Stimulated activated naive CD4-positive, alpha-beta T cell treated with Interleukin-2 at 50 U/mL for 16 hours (primary cell): ENCODE measurements at regions not wholly inside any gene's neighbourhood (a gene's known extent, or its start where the extent isn't known, plus 50 kb on each side); places are given as distances from the start of the nearest gene placed in this dataset.

Experiments
- DNase-seq: peaks from one replicate; lab custom pipeline; 2025; lab: John Stamatoyannopoulos, UW

DNA sequence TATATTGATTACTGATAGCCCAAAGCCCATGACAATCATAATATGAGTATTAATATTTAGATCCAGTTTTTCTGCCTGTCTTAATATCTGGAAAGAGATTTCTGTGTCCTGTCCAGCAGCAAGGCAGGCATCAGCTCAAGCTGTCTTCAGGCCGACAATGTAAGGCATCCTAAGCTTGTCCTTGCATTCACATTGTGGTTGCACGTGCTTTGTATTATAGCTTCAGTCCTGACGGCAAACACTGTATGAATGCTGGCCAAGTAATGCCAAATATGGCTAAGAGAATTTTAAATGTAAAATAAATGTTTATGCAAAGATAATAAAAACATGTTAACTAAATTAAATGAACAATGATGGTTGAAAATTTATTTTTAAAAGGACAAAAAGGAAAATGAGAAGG lies 255.7 kb upstream of the RPS6KA3 start:
- no peak for DNase-seq

DNA sequence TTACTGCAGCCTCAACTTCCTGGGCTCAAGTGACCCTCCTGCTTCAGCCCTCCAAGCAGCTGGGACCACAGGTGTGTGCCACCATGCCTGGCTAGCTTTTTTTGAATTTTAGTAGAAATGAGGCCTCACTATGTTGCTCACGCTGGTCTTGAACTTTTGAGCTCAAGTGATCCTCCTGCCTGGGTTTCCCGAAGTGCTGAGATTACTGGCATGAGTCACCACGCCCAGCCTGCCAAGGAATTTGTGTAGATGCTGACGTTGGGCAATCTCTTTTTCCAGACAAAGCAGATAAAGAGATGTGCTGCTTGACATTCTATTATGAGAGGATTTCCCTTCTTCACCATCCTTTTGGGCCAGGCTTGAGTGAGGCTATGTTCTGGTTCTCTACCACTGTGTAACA lies 254.5 kb upstream of the RPS6KA3 start:
- no peak for DNase-seq

DNA sequence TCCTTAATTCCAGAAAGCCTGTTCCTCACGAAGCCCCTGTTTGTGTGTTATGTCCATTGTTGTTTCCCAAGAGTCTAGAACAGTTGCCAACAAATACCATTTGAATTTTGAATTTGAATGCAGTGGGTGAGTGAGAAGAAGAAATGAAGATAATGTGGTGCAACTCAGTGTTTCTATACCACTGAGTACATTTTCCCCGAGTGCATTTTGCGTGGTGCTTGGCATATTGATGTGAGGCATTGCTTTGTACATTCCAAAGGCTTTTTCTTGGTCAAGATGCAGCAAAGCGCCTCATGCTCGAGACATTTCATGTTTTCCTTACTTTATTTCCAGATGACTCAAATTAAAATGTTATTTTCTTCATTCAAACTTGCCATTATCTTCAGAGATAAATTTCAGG lies 253.1 kb upstream of the RPS6KA3 start:
- no peak for DNase-seq

DNA sequence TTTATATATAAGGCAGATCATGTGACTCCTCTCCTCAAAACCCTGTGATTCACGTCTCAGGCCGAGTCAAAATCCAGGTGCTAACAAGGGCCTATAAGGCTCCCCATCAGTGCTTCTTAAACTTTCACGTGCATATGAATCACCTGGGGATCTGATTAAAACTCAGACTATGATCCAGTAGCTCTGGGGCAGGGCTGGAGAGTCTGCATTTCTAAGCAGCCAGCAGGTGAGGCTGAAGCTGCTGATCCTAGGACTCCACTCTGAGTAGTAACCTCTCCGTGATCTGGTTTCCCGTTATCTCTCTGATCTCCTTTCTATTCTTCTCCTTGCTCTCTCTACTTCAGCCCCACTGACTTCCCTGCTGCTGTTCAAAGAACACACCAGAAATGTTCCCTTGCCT lies 252.4 kb upstream of the RPS6KA3 start:
- DNase-seq: no peak

- DNase-seq: no peak
These were observed 250.9 kb upstream of the RPS6KA3 start for GRCh38 chrX:20517565-20517964.

DNA sequence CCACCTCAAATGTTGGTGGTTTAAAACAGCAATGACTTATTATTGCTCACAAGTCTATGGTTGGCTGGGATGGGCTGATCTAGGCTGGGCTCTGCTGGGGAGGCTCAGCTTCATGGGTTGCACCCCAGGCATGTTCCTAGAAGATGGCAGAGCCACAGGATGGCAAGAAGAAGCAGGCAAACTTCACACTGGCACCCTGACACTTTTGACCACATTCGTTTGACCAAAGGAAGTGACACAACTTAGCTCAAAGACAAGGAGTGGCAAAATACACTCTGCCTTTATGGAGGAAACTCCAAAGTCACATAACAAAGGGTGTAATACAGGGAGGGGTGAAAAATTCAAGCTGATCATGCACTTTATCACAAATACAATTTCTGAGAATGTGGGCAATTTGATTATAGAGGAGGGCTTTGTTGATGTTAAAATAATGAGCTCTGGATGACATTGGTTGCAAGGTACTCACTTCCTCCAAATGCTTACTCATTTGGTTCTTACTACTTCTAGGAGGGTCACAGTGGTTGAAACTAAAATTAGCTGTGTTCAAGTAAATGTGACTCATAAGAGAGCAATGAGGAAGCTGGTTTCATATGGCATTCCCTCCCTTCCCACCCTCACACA lies 249.2 kb upstream of the RPS6KA3 start:
- DNase-seq: no peak

GRCh38 chrX:20514358-20514757 lies 247.6 kb upstream of the RPS6KA3 start:
- no peak for DNase-seq

DNA sequence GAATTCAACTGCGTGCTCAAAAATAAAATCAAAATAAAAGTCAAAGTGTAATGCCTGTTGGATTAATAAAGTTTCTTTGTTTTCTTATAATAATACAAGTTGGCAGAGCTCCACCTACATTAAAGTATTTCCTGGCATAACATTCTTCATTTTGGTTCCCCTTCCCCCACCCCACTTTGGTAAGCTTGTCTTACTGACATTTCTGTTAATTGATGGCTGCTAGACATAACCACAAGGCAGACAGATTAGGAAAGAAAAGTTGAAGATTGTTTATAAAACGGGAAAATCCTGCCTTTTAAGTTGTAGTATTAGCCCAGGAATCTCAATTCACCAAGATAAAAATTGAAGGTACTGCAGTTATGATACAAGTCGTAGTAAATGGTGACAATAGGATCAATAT lies 246.5 kb upstream of the RPS6KA3 start:
- no peak for DNase-seq

DNA sequence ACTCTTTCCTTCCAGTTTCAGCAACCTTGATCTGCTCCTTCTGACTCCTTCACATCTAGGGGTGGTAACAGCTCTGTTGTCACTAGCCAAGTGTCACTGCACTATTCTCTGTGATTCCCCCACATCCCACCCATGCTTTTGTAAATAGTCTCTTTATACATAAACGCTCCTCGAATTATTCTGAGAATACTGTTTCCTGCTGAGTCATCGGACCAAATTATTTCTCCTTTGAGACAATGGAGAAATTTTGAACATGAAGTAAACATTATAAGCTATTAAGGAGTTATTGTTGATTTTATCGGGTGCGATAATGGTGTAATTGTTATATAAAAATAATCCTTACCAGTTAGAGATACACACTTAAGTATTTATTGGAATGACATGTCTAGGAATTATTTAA lies 245.1 kb upstream of the RPS6KA3 start:
- no peak for DNase-seq

- no peak for DNase-seq
These were observed 241.4 kb upstream of the RPS6KA3 start for GRCh38 chrX:20507901-20508620.

GRCh38 chrX:20506739-20507138 lies 240.0 kb upstream of the RPS6KA3 start:
- DNase-seq: no peak

DNA sequence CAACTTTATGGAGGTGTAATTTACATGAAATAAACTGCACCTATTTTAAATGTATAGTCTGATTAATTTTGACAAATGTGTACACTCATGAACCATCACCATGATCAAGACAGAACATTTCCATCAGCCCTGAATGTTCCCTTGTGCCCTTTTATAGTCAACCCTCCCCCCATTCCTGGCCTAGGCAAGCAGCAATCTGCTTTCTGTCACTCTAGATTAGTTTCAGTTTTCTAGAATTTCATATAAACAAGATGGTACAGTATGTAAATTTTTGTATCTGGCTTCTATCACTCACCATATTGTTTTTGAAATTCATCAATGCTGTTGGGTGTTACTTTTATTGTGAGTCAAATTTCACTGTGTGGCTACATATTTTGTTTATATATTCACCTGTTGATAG lies 234.2 kb upstream of the RPS6KA3 start:
- no peak for DNase-seq

DNA sequence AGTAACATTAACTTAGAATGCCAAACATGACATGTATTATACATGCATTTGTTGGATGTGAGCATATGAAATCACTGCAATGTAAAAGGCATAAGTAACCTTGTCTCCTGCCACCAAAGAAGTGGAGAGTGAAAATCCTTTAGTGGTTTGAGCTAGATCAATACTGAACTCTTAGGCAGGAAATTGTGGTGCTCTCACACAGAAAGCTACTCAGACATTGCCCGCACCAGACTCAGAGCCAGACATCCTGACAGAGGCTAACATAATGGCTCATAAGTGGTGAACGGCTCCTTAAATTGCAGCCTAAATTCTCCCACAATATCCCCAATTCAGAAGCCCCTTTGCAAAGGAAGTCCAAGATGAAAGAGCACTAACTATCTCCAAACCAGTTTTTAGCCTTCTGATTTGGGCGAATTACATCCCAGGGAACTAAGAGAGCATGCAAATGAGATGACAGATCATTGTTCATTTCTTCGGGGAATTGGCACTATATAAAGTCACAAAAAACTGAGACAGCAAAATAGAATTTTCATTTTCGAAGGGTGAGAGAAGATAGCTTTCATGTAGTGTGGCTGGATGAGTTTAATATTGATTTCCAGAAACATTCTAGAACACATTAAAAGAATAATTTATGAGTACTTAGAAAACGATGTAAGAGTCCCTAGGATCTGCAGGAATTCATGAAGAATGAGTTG lies 233.6 kb upstream of the RPS6KA3 start:
- DNase-seq: no peak

DNA sequence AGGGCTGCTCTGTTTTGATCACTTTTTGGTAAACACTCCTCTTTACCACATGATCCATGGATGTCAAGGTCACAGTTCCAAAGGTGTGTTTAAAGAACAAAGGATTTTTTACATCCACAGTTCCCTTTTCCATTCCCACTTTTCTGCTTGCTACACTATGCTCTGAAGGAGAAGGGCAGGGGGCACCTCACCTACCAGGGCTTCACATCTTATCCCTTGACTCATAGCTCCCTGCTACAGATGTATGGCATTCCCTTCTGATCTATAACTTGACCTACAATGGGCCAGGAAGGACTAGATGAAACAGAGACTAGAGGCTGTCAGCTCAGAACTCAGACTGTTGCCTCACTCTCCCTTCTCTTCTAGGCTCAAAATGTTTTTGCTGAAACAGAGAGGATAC lies 233.1 kb upstream of the RPS6KA3 start:
- DNase-seq: no peak

- DNase-seq: no peak
These were observed 232.3 kb upstream of the RPS6KA3 start for GRCh38 chrX:20498851-20499635.

GRCh38 chrX:20495575-20495974 lies 228.9 kb upstream of the RPS6KA3 start:
- no peak for DNase-seq

DNA sequence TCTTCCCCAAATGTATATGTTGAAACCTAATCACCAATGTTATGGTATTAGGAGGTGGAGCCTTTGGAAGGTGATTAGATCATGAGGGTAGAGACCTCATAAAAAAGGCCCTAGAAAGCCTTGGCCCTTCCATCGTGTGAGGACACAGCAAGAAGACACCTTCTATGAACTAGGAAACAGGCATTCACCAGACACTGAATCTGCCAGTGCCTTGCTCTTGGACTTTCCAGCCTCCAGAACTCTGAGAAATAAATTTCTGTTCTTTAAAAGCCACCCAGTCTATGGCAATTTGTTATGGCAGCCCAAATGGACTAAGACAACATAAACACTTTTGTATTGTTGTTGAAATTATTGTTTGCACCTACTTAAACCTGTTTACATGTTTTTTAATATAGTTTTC lies 221.8 kb upstream of the RPS6KA3 start:
- no peak for DNase-seq

GRCh38 chrX:20487227-20487626 lies 220.5 kb upstream of the RPS6KA3 start:
- DNase-seq: no peak

DNA sequence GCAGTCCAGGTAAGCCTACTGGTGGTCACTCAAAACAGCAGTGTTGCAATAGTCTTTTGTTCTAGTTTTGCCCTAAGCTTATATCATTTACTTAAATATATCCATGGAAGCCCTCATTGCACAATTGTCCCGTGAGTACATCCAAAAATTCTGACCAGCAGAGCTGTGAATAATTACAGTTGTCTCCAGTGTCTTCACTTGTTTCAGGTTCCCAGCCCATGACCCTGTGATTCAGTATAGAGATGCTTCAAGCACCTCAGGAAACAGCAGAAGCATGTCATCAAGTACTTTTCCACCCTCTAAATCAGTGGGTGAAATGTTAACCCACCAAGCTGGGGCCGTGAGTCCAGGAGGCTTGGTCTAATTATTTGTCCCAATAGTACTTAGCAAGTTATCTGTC lies 214.9 kb upstream of the RPS6KA3 start:
- no peak for DNase-seq

- no peak for DNase-seq
These were observed 213.2 kb upstream of the RPS6KA3 start for GRCh38 chrX:20479896-20480295.

- no peak for DNase-seq
These were observed 212.3 kb upstream of the RPS6KA3 start for GRCh38 chrX:20479048-20479447.

- DNase-seq: no peak
These were observed 211.3 kb upstream of the RPS6KA3 start for GRCh38 chrX:20477836-20478524.
